ENCODE measurements at regions not wholly inside any gene's neighbourhood (a gene's known extent, or its start where the extent isn't known, plus 50 kb on each side); places are given as distances from the start of the nearest gene placed in this dataset.
A peak's percentile ranks its signal among the peaks of the same experiment; 100 is the strongest.

GRCh38 chr4:125155251-125155650 lies 159.5 kb upstream of the FAT4 start:
- TF ChIP-seq CTCF (IDR thresholded peaks at IDR 0.05; ENCODE audit: extremely low read depth in 1 of 2, insufficient read depth in 1 of 2, low read depth in 1 of 2, low read length in 2 of 2): no peak
- TF ChIP-seq EZH2 (IDR thresholded peaks at IDR 0.05; ENCODE audit: borderline replicate concordance, low read depth, low read length, severe bottlenecking): no peak
- peak; percentile 50 for TF ChIP-seq JUN (IDR thresholded peaks at IDR 0.05; ENCODE audit: borderline replicate concordance, insufficient read depth, insufficient read length, low read depth)
